HCT116 (cell line): ENCODE measurements at regions not wholly inside any gene's neighbourhood (a gene's known extent, or its start where the extent isn't known, plus 50 kb on each side); places are given as distances from the start of the nearest gene placed in this dataset.

Source experiments
- ATAC-seq: fragments of 200-7000 bp; cut with Tn5 transposase; 2 replicates; pipeline ENCODE4 v1.9.1; 2020; ENCODE audit warnings: mild to moderate bottlenecking, moderate library complexity
- BruUV-seq: library from RNA; stranded (reverse); fragments of 400-500 nt; replicated peaks from 2 replicates; lab custom pipeline; 2021; lab: Mats Ljungman, UMichigan
- CTCF ChIA-PET: fragments of 300-600 bp; sonication (Branson Sonifier 250); formaldehyde crosslinking; loops from one replicate; lab custom pipeline; 2021; ENCODE audit warnings: antibody characterized with exemption; lab: Charles Lee
- POLR2A ChIA-PET: fragments of 300-600, 350-600 bp; sonication (Branson Sonifier 250); formaldehyde crosslinking; loops from one replicate; lab custom pipeline; 2021; ENCODE audit warnings: antibody characterized with exemption; lab: Charles Lee
- RAD21 ChIA-PET, 2 experiments: fragments of 300-600 bp; sonication (Branson Sonifier 250); formaldehyde crosslinking; loops; one replicate each; lab custom pipeline; 2023; ENCODE audit warnings: low total read pairs in 2 of 2; ENCODE audit not compliant: uncharacterized antibody in 2 of 2, unreplicated experiment in 2 of 2, low non-redundant PET in 1 of 2; lab: Charles Lee
- DNase-seq: peaks from one replicate; pipeline ENCODE4 v3.0.0-alpha.2; 2010; ENCODE audit warnings: low read depth, low spot score
- H2AFZ ChIP-seq: fragments of 200-600 bp; shearing (Covaris generic), sonication (generic); 2 replicates; pipeline ENCODE4 v1.6.1; 2017; ENCODE audit warnings: low read depth, mixed run types, mixed read lengths, antibody characterized with exemption, low read length; ENCODE audit not compliant: poor library complexity, severe bottlenecking
- H3K27ac ChIP-seq: 2 replicates; pipeline ENCODE4 v1.5.1; 2012; ENCODE audit warnings: low read depth, low read length
- H3K27me3 ChIP-seq: fragments of 200-600 bp; sonication (generic); 2 replicates; pipeline ENCODE4 v1.6.1; 2016; ENCODE audit warnings: mixed run types, low read length, mixed read lengths; ENCODE audit not compliant: insufficient read depth
- H3K36me3 ChIP-seq, 2 experiments: fragments of 200-500 bp in 1 of 2; fragments of 200-600 bp in 1 of 2; sonication (Bioruptor generic) in 1 of 2; sonication (generic) in 1 of 2; 2 replicates each; pipeline versions ENCODE4 v1.5.1 to v1.6.1; 2014 to 2016; ENCODE audit warnings: low read length in 2 of 2, inconsistent platforms in 1 of 2, mixed read lengths in 1 of 2, mixed run types in 1 of 2; ENCODE audit not compliant: insufficient read depth in 2 of 2, control insufficient read depth in 1 of 2
- H3K4me1 ChIP-seq, 2 experiments: fragments of 200-600 bp in 1 of 2; sonication (generic) in 1 of 2; 2 replicates each; pipeline versions ENCODE4 v1.5.1 to v1.6.1; 2012 to 2017; ENCODE audit warnings: low read length in 2 of 2, inconsistent platforms in 1 of 2, mild to moderate bottlenecking in 1 of 2, mixed read lengths in 1 of 2, mixed run types in 1 of 2, moderate library complexity in 1 of 2; ENCODE audit not compliant: insufficient read depth in 2 of 2, control insufficient read depth in 1 of 2
- H3K4me2 ChIP-seq: fragments of 200-600 bp; sonication (generic); 2 replicates; pipeline ENCODE4 v1.6.1; 2017; ENCODE audit warnings: mixed run types, low read length, mixed read lengths
- H3K4me3 ChIP-seq, 2 experiments: fragments of 200-600 bp in 1 of 2; sonication (generic) in 1 of 2; replicated peaks in 1 of 2; 2 replicates each; pipeline ENCODE4 v1.5.1; 2011 to 2016; ENCODE audit warnings: low read length in 2 of 2, control low read depth in 1 of 2, low read depth in 1 of 2, mild to moderate bottlenecking in 1 of 2, mixed read lengths in 1 of 2, mixed run types in 1 of 2
- H3K79me2 ChIP-seq: fragments of 200-600 bp; sonication (generic); 2 replicates; pipeline ENCODE4 v1.6.1; 2017; ENCODE audit warnings: mild to moderate bottlenecking, mixed run types, low read length, moderate library complexity, mixed read lengths; ENCODE audit not compliant: insufficient read depth
- H3K9ac ChIP-seq: fragments of 200-600 bp; sonication (generic); 2 replicates; pipeline ENCODE4 v1.6.1; 2016; ENCODE audit warnings: low read length, mixed read lengths
- H3K9me2 ChIP-seq: fragments of 200-600 bp; sonication (generic), shearing (Covaris generic); 2 replicates; pipeline ENCODE4 v1.6.1; 2017; ENCODE audit warnings: mixed run types, mild to moderate bottlenecking, moderate library complexity; ENCODE audit not compliant: insufficient read depth
- H3K9me3 ChIP-seq, 2 experiments: fragments of 200-500 bp in 1 of 2; fragments of 200-600 bp in 1 of 2; sonication (Bioruptor generic) in 1 of 2; sonication (generic) in 1 of 2; 2 replicates each; pipeline ENCODE4 v1.6.1; 2014 to 2017; ENCODE audit warnings: low read length in 2 of 2, mixed read lengths in 2 of 2, inconsistent platforms in 1 of 2, low read depth in 1 of 2, mild to moderate bottlenecking in 1 of 2, mixed run types in 1 of 2, moderate library complexity in 1 of 2; ENCODE audit not compliant: control insufficient read depth in 1 of 2, insufficient read depth in 1 of 2
- H4K20me1 ChIP-seq: fragments of 200-600 bp; sonication (generic), shearing (Covaris generic); 2 replicates; pipeline ENCODE4 v1.6.1; 2017; ENCODE audit warnings: mixed run types, mild to moderate bottlenecking, moderate library complexity; ENCODE audit not compliant: insufficient read depth
- CBX3 ChIP-seq: IDR thresholded peaks from 2 replicates; pipeline ENCODE4 v1.6.1; 2012; ENCODE audit warnings: low read depth
- ELF1 ChIP-seq: IDR thresholded peaks from 2 replicates; pipeline ENCODE4 v1.6.1; 2012; ENCODE audit warnings: low read depth, borderline replicate concordance
- EZH2phosphoT487 ChIP-seq: fragments of 200-600 bp; IDR thresholded peaks from 2 replicates; pipeline ENCODE4 v1.6.1; 2018; ENCODE audit warnings: antibody characterized with exemption, borderline replicate concordance
- FOSL1 ChIP-seq: IDR thresholded peaks from 2 replicates; pipeline ENCODE4 v1.6.1; 2012; ENCODE audit warnings: low read depth
- SIN3A ChIP-seq: IDR thresholded peaks from 2 replicates; pipeline ENCODE4 v1.6.1; 2012; ENCODE audit warnings: low read depth
- SRF ChIP-seq: IDR thresholded peaks from 2 replicates; pipeline ENCODE4 v1.6.1; 2012; ENCODE audit warnings: low read depth
- intact Hi-C: fragments of 100-400 bp; cut with micrococcal nuclease; formaldehyde crosslinking; loops from 2 replicates; pipeline ENCODE4 v1.10.0; 2022
- TF ChIP-seq, protein P1 (sequence below): IDR thresholded peaks from 2 replicates; pipeline ENCODE4 v1.6.1; 2012
- TF ChIP-seq, protein P2 (sequence below), 3 experiments: fragments of 200-600 bp in 1 of 3; sonication (generic) in 1 of 3; IDR thresholded peaks in 2 of 3; conservative IDR thresholded peaks in 1 of 3; 2 replicates each; pipeline ENCODE4 v1.5.1; 2012 to 2017; ENCODE audit warnings: low read depth in 2 of 3, low read length in 2 of 3, antibody characterized with exemption in 1 of 3, borderline replicate concordance in 1 of 3, control low read depth in 1 of 3, mild to moderate bottlenecking in 1 of 3, mixed read lengths in 1 of 3, mixed run types in 1 of 3, moderate library complexity in 1 of 3; ENCODE audit not compliant: insufficient read depth in 1 of 3
- TF ChIP-seq, protein P3 (sequence below): IDR thresholded peaks from 2 replicates; pipeline ENCODE4 v1.6.1; 2011; ENCODE audit warnings: mild to moderate bottlenecking, low read length, moderate library complexity; ENCODE audit not compliant: insufficient replicate concordance; ENCODE audit errors: extremely low read depth

DNA sequence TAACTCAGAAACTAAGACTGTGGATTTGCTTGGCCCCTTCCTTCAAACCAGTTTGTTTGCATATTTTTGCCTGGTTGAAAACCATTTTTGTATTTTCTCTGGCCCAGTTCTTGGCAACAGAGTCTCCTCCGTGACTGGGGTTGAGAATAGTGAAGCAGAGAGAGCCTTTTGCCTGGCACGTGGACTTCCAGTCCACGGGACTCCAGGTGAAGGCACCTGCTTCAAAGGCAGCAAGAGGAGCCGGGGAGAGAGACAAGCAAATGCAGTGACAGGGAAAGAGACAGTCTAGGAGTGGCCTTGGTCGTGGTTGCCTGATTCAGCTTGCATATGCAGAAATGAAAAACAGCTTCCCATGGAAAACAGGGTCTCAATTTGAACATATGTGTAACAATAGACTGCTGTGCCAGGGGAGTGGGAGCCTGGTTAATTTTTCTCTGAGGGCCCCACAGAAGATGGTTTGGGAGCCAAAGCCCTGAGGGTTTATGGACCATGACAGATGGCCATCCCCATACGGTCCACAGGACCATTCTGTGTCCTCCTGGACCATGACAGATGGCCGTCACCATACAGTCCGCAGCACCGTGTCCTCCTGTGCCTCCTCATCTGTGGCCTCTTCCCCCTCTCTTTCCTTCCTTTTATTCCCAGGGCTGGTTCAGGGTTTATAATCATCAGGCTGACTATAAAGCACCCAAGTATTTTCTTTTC is 272.2 kb upstream of the RASGEF1B start:
- no peak for ATAC-seq
- H3K9ac ChIP-seq: no peak overlapping the region
- H3K4me2 ChIP-seq: no peak overlapping the region
- H3K36me3 ChIP-seq: no peaks in the 10 kb centered on the region
- no TSS peak for BruUV-seq
- H3K4me1 ChIP-seq: no peaks in the 10 kb centered on the region
- ChIA-PET RAD21 (no interaction called here), POLR2A (no interaction called here), CTCF (no interaction called here)
- no peak overlapping the region for H2AFZ ChIP-seq
- H3K9me3 ChIP-seq: no peaks in the 10 kb centered on the region
- H3K27ac ChIP-seq: no peak overlapping the region
- H3K27me3 ChIP-seq: peaks cover 12% of the 10 kb centered on the region; the same call in 1 of the 2 replicates
- no peak for DNase-seq
- H3K79me2 ChIP-seq: no peaks in the 10 kb centered on the region
- TF ChIP-seq FOSL1: no peak
- TF ChIP-seq, protein P1, sequence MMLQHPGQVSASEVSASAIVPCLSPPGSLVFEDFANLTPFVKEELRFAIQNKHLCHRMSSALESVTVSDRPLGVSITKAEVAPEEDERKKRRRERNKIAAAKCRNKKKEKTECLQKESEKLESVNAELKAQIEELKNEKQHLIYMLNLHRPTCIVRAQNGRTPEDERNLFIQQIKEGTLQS: no peak
- TF ChIP-seq ELF1: no peak
- no peak for TF ChIP-seq EZH2phosphoT487
- TF ChIP-seq, protein P2, sequence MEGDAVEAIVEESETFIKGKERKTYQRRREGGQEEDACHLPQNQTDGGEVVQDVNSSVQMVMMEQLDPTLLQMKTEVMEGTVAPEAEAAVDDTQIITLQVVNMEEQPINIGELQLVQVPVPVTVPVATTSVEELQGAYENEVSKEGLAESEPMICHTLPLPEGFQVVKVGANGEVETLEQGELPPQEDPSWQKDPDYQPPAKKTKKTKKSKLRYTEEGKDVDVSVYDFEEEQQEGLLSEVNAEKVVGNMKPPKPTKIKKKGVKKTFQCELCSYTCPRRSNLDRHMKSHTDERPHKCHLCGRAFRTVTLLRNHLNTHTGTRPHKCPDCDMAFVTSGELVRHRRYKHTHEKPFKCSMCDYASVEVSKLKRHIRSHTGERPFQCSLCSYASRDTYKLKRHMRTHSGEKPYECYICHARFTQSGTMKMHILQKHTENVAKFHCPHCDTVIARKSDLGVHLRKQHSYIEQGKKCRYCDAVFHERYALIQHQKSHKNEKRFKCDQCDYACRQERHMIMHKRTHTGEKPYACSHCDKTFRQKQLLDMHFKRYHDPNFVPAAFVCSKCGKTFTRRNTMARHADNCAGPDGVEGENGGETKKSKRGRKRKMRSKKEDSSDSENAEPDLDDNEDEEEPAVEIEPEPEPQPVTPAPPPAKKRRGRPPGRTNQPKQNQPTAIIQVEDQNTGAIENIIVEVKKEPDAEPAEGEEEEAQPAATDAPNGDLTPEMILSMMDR (IDR thresholded peaks at IDR 0.05 in 2 of 3, conservative IDR thresholded peaks at IDR 0.05 in 1 of 3; ENCODE audit: borderline replicate concordance in 1 of 3, insufficient read depth in 1 of 3, low read depth in 2 of 3, low read length in 2 of 3): no peak
- no peak for TF ChIP-seq SRF
- TF ChIP-seq, protein P3, sequence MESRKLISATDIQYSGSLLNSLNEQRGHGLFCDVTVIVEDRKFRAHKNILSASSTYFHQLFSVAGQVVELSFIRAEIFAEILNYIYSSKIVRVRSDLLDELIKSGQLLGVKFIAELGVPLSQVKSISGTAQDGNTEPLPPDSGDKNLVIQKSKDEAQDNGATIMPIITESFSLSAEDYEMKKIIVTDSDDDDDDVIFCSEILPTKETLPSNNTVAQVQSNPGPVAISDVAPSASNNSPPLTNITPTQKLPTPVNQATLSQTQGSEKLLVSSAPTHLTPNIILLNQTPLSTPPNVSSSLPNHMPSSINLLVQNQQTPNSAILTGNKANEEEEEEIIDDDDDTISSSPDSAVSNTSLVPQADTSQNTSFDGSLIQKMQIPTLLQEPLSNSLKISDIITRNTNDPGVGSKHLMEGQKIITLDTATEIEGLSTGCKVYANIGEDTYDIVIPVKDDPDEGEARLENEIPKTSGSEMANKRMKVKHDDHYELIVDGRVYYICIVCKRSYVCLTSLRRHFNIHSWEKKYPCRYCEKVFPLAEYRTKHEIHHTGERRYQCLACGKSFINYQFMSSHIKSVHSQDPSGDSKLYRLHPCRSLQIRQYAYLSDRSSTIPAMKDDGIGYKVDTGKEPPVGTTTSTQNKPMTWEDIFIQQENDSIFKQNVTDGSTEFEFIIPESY: no peak
- no peak for TF ChIP-seq CBX3
- TF ChIP-seq SIN3A: no peak
- no peak overlapping the region for H3K4me3 ChIP-seq
- no peaks in the 10 kb centered on the region for H3K9me2 ChIP-seq
- H4K20me1 ChIP-seq: no peaks in the 10 kb centered on the region
- intact Hi-C loops: no loop called here
